HG02938 (cell line): ENCODE measurements at regions not wholly inside any gene's neighbourhood (a gene's known extent, or its start where the extent isn't known, plus 50 kb on each side); places are given as distances from the start of the nearest gene placed in this dataset.

Experiments used
- ATAC-seq: cut with Tn5 transposase; IDR thresholded peaks from one replicate; pipeline ENCODE4 v1.9.1; 2021; ENCODE audit warnings: mild to moderate bottlenecking, moderate library complexity; ENCODE audit not compliant: unreplicated experiment

GRCh38 chr6:169083508-169083874 lies 170.2 kb downstream of the THBS2 start:
- no peak for ATAC-seq

DNA sequence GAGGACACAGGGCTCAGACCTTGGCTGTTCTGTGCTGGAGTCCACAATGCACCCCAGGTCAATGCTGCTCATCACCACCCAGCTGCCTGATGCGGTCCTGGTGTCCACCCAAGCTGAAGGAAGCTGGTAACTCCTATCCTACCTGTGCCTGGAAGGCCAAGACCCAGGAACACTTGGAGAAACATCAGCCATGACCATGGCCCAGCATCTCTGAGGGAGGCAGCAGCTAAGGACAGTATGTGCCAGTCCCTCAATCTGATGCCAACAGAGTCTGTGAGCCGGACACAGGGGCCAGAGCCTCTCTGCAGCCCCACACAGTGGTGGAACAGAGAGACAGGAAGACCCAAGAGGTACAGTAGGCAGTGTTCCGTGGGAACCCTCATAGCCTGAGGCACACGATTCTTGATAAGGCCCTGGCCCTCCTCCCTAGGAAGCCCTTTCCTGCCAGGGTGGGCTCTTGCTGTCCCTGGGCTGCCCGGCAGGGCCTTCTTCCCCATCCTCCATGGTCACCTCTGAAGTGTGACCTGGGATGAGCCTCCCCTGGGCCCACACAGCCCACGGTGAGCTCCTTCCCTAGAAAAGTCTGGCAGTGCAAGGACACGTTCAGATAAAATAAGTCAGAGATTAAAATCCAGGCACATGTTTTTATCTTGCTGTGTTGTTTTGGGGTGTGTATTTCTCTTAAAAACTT lies 170.7 kb downstream of the THBS2 start:
- ATAC-seq = no peak

GRCh38 chr6:169082093-169082492 lies 171.6 kb downstream of the THBS2 start:
- no peak for ATAC-seq

GRCh38 chr6:169081248-169081647 lies 172.4 kb downstream of the THBS2 start:
- ATAC-seq = no peak

DNA sequence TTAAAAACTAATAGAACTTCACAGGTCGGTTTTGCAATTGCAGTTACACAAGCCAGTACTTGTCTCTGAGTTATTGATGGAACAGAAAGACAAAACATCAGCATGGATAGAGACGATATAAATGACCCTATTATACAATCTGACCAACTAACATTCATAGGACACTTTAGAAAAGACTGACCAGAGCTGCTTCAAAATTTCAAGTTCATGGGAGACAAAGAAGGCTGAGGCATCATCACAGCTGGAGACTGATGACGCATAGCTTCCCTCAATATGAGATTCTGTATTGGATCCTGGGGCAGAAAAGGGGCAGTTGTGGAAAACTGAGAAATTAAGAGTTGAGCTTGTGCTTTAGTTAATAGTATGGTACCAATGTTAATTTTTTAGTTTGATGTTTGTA lies 174.0 kb downstream of the THBS2 start:
- ATAC-seq = no peak

DNA sequence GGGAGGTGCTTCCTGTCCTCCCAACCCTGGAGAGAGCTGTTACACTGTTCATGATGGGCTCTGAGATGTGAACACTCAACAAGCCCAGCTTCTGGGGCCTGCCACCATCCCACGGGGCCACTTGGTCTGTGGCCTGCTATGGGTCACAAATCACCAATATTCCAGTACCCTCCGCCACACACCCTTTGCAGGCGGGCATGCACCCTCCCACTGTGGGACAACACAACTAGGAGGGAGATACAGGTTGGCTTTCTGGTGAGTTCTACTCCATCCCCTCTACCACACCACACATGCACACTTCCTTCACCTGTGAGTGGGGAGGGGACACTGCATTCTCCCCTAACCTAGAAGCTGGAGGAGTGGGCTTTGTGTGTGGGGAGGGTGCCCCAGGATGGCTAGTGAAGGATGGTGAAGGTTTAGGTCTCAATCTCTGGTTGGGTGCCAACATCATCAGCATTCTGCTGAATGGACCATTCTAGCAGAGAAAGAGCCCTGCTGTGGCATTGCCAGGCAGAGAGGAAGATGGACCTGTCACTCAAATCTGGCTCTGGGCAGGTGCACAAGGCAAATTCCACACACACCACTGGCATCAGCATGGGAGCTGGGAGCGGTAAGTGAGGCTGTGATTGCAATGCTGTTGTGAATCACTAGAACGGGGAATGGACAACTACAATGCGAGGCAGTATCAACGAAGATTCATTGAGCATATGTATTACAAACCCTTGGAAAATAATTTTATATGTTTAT lies 175.1 kb downstream of the THBS2 start:
- no peak for ATAC-seq

GRCh38 chr6:169075915-169076654 lies 177.6 kb downstream of the THBS2 start:
- no peak for ATAC-seq

GRCh38 chr6:169075211-169075914 lies 178.3 kb downstream of the THBS2 start:
- no peak for ATAC-seq

GRCh38 chr6:169074526-169074925 lies 179.1 kb downstream of the THBS2 start:
- ATAC-seq = no peak

DNA sequence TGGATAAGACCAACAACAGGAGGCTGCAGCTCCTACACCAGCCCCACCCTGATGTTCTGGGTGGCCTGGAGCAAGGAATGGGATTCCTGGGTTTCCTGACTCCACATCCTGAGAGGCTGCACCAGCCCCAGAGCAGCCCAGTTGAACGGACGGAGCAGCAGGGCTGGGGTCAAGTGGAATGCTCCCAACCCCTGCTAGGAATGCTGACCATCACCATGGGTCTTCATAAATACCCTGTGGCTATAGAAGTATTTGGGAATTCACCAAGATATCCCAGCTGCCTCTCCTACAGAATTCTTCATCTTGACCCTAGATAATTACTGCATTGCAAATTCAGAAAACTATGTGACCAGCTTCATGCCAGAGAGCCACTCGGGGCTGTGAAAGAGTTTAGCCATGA lies 180.3 kb downstream of the THBS2 start:
- no peak for ATAC-seq

DNA sequence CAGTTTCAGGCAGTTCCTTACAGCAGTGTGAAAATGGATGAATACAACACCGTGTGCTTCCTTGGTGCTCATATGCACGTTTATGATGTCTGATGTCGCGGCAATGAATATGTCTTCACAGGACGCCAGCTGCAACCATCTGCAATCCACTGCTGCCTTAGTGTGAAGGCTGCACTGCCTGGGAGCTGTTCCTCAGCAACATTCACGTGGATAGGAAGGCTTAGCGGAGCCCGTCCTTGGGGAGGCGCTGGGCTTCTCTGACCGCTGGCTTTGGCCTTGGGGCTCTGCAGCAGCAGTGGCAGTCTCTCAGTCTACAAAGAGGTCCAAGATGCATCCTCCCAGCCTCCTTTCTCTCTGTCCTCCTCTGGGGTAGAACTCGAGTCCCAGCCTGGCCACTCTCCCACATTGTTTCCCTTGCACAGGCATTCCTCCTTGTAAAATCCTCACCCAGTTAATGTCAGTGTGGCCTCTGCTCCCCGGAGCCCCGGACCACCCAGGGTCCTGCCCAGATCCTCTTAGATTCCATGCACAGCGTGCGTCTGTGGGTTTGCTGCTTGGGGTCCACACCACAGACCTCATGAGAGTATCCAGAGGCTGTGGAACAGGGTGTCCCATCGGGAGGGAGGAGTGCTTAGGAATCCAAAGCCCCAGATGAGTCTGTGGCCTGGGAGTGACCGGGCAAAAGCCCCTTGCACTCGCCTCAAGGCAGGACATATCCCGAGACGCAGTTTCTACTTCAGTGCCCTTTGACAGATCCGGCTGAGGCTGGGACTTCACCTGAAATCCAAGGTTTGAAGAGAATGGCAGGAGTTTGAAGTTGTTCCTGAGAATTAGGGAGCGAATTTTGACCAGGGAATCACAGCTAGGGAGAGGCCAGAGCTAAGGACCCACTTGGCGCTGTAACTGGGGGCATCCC lies 181.3 kb downstream of the THBS2 start:
- no peak for ATAC-seq

DNA sequence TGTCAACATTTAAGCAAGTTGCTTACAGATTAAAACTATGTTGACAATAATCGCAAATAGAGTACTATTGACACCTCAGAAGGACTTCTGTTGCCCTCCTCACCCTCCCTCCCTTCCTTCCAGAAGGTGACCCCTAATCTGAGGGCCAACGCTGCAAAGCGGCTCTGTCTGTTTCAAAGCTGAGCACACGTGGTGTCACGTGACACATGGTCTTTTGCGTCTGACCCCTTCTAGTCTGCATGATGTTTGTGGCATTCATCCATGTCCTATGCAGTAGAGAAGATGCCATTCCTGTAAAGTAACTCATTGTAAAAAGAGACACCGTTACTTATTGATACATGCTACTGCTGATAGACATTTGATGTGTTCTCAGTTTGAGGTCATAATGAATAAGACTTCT lies 182.3 kb downstream of the THBS2 start:
- ATAC-seq = no peak

GRCh38 chr6:169070506-169071176 lies 183.0 kb downstream of the THBS2 start:
- no peak for ATAC-seq

DNA sequence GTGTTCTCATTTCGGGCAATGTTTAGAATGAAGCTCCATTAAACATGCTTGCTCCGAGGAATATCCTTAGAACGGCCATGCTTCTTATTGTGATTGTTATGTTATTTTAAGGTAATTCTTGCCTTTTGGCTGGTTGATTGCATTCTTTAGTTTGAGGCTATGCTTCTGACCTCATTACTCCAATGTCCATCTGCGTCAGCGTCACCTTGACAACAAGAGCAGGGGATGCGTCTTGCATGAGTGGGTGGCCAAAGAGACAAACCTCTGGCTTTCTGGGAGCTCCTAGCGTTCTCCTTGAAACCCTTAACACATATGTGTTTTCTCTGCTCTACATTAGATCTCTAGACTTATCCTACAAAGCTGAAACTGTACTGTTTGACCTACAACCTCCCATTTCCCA lies 184.3 kb downstream of the THBS2 start:
- no peak for ATAC-seq

- ATAC-seq = no peak
These were observed 189.5 kb downstream of the THBS2 start for GRCh38 chr6:169064194-169064593.

DNA sequence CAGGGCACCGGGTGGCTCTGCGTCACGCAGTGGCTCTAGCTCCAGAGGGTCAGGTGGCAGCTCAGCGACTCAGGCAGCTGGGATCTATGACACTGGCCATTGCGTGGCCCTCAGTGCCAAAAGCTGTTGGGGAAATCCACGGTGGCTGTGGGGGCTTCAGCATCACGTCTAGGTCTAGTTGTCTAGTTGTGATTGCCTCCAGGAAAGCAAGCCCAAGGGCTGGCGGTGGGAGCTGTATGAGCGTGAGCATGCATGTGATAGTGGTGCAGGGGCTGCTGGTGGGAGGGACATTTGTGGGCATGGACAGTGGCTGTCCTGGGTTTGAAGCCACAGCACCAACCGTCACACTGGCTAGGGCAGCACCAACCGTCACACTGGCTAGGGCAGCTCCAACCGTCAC lies 191.4 kb downstream of the THBS2 start:
- no peak for ATAC-seq

- no peak for ATAC-seq
These were observed 195.0 kb downstream of the THBS2 start for GRCh38 chr6:169058634-169059033.

DNA sequence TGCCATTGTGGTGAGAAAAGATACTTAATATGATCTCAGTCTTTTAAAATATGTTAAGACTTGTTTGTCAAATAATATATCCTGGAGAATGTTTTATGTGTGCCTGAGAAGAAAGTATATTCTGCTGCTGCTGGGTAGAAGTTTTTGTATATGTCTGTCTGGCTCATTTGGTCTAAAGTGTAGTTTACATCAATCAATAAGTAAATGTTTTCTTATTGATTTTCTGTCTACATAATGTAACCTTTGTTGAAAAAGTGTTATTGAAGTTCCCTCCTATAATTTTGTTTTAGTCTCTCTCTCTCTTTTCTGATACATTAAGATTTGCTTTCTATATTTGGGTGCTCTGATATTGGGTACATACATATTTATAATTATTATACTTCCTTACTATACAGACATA lies 201.2 kb downstream of the THBS2 start:
- ATAC-seq = no peak

GRCh38 chr6:169051371-169051770 lies 202.3 kb downstream of the THBS2 start:
- ATAC-seq = no peak

DNA sequence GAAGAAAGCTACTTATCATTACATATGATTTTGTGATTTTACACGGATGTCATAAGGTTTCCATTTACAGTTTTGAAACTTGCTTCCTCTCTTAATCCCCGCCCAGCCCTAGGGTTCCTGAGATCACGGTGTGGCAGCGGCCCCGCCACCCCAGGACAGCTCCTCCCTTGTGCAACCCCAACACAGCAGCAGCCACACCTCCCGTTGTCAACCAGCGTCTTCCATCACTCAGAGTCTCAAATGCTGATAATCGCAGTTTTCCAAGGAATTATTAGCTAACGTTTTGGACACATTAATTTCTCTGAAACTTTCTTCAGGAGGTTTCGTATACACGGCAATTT lies 204.8 kb downstream of the THBS2 start:
- no peak for ATAC-seq
